HFFc6 (cell line): ENCODE measurements at regions not wholly inside any gene's neighbourhood (a gene's known extent, or its start where the extent isn't known, plus 50 kb on each side); places are given as distances from the start of the nearest gene placed in this dataset.
A peak's percentile ranks its signal among the peaks of the same experiment; 100 is the strongest.

Experiments used
- DNase-seq: peaks from one replicate; pipeline ENCODE4 v3.0.0-alpha.2; 2018
- H3K27ac Mint-ChIP-seq: 2 replicates; pipeline ENCODE4 v1.8.0; 2020; ENCODE audit warnings: mild to moderate bottlenecking, mixed read lengths
- H3K27me3 Mint-ChIP-seq: 2 replicates; pipeline ENCODE4 v1.8.0; 2021; ENCODE audit warnings: mild to moderate bottlenecking, moderate library complexity, mixed read lengths; ENCODE audit not compliant: insufficient read depth
- H3K36me3 Mint-ChIP-seq: 2 replicates; pipeline ENCODE4 v1.8.0; 2021; ENCODE audit warnings: low read depth, mixed read lengths
- H3K4me1 Mint-ChIP-seq: 2 replicates; pipeline ENCODE4 v1.8.0; 2020; ENCODE audit warnings: low read depth, mixed read lengths
- H3K4me3 Mint-ChIP-seq: 2 replicates; pipeline ENCODE4 v1.8.0; 2020; ENCODE audit warnings: mild to moderate bottlenecking, moderate library complexity, mixed read lengths
- H3K9me3 Mint-ChIP-seq: 2 replicates; pipeline ENCODE4 v1.8.0; 2020; ENCODE audit warnings: mild to moderate bottlenecking, mixed read lengths
- CTCF ChIP-seq: fragments of 200-600 bp; sonication (generic); IDR thresholded peaks from 2 replicates; pipeline ENCODE4 v1.5.0; 2021; ENCODE audit warnings: antibody characterized with exemption, mild to moderate bottlenecking

- no peak for TF ChIP-seq CTCF
- no peaks in the 10 kb centered on the region for H3K4me1 Mint-ChIP-seq
- H3K36me3 Mint-ChIP-seq: no peaks in the 10 kb centered on the region
- no peak overlapping the region for H3K27ac Mint-ChIP-seq
- no peak for DNase-seq
- no peaks in the 10 kb centered on the region for H3K27me3 Mint-ChIP-seq
- no peak overlapping the region for H3K4me3 Mint-ChIP-seq
- peaks cover 2% of the 10 kb centered on the region for H3K9me3 Mint-ChIP-seq
Observed at GRCh38 chrX:20606831-20607230, 340.1 kb upstream of the RPS6KA3 start.

- H3K4me1 Mint-ChIP-seq: no peaks in the 10 kb centered on the region
- no peaks in the 10 kb centered on the region for H3K27me3 Mint-ChIP-seq
- H3K36me3 Mint-ChIP-seq: no peaks in the 10 kb centered on the region
- no peak overlapping the region for H3K4me3 Mint-ChIP-seq
- H3K27ac Mint-ChIP-seq: no peak overlapping the region
- H3K9me3 Mint-ChIP-seq: no peaks in the 10 kb centered on the region; the same call in 1 of the 2 replicates
- DNase-seq: no peak
- no peak for TF ChIP-seq CTCF
Observed at GRCh38 chrX:20596856-20597255, 330.1 kb upstream of the RPS6KA3 start.

DNA sequence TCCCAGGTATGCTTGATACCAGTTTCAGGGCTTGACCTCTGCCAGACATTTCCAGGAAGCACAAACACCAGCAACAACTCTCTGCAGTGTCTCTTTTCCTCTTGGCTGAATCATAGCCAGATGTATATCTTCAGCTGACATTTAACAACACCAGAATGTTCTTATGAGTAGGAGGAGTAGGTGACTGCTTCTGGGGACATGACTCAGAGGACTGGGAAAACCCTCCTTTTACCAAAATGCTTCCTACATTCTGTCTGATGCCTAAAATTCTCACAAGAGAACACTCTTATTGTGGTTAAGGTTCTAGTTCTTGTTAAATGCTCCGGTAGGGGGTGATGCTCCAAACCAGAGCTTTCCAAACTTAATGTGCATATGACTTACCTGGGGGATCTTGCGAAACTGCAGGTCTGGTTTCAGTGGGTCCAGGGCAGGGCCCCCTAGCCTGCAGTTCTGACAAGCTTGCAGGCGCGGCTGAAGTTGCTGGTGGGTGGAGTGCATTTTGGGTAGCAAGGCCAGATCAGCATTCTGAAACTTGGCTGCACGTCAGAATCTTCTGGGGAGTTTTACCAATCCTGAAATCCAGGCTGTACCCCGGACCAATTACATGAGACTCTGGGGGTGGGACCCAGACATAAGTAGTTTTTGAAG is 329.3 kb upstream of the RPS6KA3 start:
- Mint-ChIP-seq H3K4me3 (no peak overlapping the region), H3K27me3 (no peaks in the 10 kb centered on the region), H3K27ac (no peak overlapping the region), H3K4me1 (no peaks in the 10 kb centered on the region), H3K36me3 (no peaks in the 10 kb centered on the region), H3K9me3 (no peaks in the 10 kb centered on the region; the same call in 1 of the 2 replicates)
- DNase-seq: no peak
- no peak for TF ChIP-seq CTCF

DNA sequence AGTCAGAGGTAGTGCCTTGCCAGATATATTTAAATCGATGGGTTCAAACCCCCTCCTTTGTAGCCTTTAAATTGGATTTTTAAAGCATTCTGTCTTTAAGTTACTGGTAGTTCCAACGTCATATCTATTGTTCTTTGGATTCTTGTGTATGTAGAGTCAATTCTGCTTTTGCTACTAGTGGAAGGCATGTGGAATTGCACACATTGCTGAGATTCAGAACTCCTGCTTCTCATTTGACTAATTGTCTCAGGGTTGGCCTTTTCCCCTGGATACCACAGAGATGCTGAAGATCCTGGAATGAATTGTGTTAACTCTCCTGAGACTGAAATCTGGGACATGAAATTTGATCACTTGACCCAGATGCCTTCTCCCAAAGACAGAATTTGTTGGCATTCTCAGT is 328.3 kb upstream of the RPS6KA3 start:
- DNase-seq: no peak
- 0 out of 2 replicates have a peak, but pooled peaks have one; percentile 9 for TF ChIP-seq CTCF
- Mint-ChIP-seq H3K4me3 (no peak overlapping the region), H3K27me3 (no peaks in the 10 kb centered on the region), H3K4me1 (no peaks in the 10 kb centered on the region), H3K36me3 (no peaks in the 10 kb centered on the region), H3K9me3 (no peaks in the 10 kb centered on the region; the same call in none of the 2 replicates), H3K27ac (no peak overlapping the region)

GRCh38 chrX:20593836-20594235 is 327.1 kb upstream of the RPS6KA3 start:
- DNase-seq: no peak
- Mint-ChIP-seq H3K36me3 (no peaks in the 10 kb centered on the region), H3K4me3 (no peak overlapping the region), H3K9me3 (no peaks in the 10 kb centered on the region; the same call in none of the 2 replicates), H3K27ac (no peak overlapping the region), H3K4me1 (no peaks in the 10 kb centered on the region), H3K27me3 (no peaks in the 10 kb centered on the region)
- TF ChIP-seq CTCF: no peak

DNA sequence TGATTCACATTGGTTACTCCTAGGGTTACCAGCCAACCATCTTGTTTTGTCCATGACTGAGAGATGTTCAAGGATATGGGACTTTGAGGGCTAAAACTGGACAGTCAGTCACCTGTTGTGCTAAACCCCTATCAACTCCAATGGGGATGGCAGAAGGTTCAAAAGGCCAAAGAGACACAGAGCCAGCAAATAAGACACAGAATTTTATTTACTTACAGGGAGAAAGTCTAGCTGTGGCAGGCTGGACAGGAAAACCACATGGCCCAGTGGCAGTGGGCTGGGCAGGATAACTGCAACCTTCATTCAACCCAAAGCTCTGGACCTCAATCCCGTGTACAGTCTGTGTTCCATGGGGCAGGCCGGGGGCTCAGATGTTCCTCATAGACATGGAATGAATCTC is 326.7 kb upstream of the RPS6KA3 start:
- TF ChIP-seq CTCF: no peak
- Mint-ChIP-seq H3K4me1 (no peaks in the 10 kb centered on the region), H3K36me3 (no peaks in the 10 kb centered on the region), H3K4me3 (no peak overlapping the region), H3K27ac (no peak overlapping the region), H3K9me3 (no peaks in the 10 kb centered on the region; the same call in none of the 2 replicates), H3K27me3 (no peaks in the 10 kb centered on the region)
- no peak for DNase-seq
